Activated CD4-positive, alpha-beta T cell treated with anti-CD3 and anti-CD28 coated beads, Interleukin-2, amount 10 ng/mL, durations not matched to agents 7 days and 5 days (primary cell): ENCODE measurements at regions not wholly inside any gene's neighbourhood (a gene's known extent, or its start where the extent isn't known, plus 50 kb on each side); places are given as distances from the start of the nearest gene placed in this dataset.
"Not testable (repeated sequence)": the region's sequence is repeated elsewhere in the genome, so short reads cannot be mapped to it uniquely, and the experiment has no call there.

Experiments used
- CTCF ChIA-PET: fragments of 350-600 bp; sonication (Branson Sonifier 250); formaldehyde crosslinking; loops from one replicate; lab custom pipeline; 2021; ENCODE audit warnings: antibody characterized with exemption; lab: Charles Lee
- POLR2A ChIA-PET: fragments of 350-600 bp; sonication (Branson Sonifier 250); formaldehyde crosslinking; loops from one replicate; lab custom pipeline; 2021; ENCODE audit warnings: antibody characterized with exemption; lab: Charles Lee
- DNase-seq: peaks from one replicate; pipeline ENCODE4 v3.0.0-alpha.2; 2020
- H3K27ac Mint-ChIP-seq: one replicate; pipeline ENCODE4 v1.8.0; 2021; ENCODE audit warnings: mild to moderate bottlenecking, moderate library complexity, mixed read lengths
- H3K27me3 Mint-ChIP-seq: one replicate; pipeline ENCODE4 v1.8.0; 2021; ENCODE audit warnings: mixed read lengths
- H3K36me3 Mint-ChIP-seq: one replicate; pipeline ENCODE4 v1.8.0; 2021; ENCODE audit warnings: low read depth, mixed read lengths
- H3K4me1 Mint-ChIP-seq: one replicate; pipeline ENCODE4 v1.8.0; 2021; ENCODE audit warnings: mixed read lengths
- H3K4me3 Mint-ChIP-seq: one replicate; pipeline ENCODE4 v1.8.0; 2021; ENCODE audit warnings: mild to moderate bottlenecking, moderate library complexity, mixed read lengths
- H3K9me3 Mint-ChIP-seq: one replicate; pipeline ENCODE4 v1.8.0; 2021; ENCODE audit warnings: mixed read lengths

- ChIA-PET POLR2A (no interaction called here), CTCF (interaction anchor here (1.2 kb wide), 1 partner anchor 12 kb away, joined by 3 read pairs; no protein-coding TSS in a partner anchor)
- Mint-ChIP-seq H3K4me1 (peaks cover 15% of the 10 kb centered on the region), H3K27me3 (peaks cover 44% of the 10 kb centered on the region), H3K36me3 (peaks cover 4% of the 10 kb centered on the region), H3K27ac (no peak overlapping the region), H3K4me3 (no peak overlapping the region), H3K9me3 (no peaks in the 10 kb centered on the region)
- DNase-seq = no peak
Observed at GRCh38 chr1:100816049-100816448, 78.6 kb downstream of the EXTL2 start.

DNA sequence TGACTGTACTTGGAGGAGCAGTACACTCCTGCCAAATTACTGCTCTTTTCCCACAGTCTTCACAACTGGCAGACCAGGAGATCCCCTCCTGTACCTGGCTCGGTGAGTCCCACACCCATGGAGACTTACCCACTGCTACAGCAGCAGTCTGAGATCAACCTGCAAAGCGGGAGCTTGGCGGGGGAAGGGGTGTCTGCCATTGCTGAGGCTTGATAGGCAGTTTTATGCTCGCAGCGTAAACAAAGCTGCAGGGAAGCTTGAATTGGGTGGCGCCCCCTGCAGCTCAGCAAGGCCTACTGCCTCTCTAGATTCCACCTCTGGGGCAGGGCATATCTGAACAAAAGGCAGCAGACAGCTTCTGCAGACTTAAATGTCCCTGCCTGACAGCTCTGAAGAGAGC lies 74.4 kb downstream of the EXTL2 start:
- H3K4me1 Mint-ChIP-seq, POLR2A ChIA-PET, H3K4me3 Mint-ChIP-seq, H3K9me3 Mint-ChIP-seq, H3K36me3 Mint-ChIP-seq, DNase-seq, H3K27ac Mint-ChIP-seq: not testable (repeated sequence)
- peaks cover 42% of the 10 kb centered on the region for H3K27me3 Mint-ChIP-seq
- CTCF ChIA-PET = interaction anchor here (0.6 kb wide), 1 partner anchor 541 kb away, joined by 3 read pairs; no protein-coding TSS in a partner anchor

- H3K27ac Mint-ChIP-seq, POLR2A ChIA-PET, H3K4me1 Mint-ChIP-seq: not testable (repeated sequence)
Observed at GRCh38 chr1:100821919-100822318, 72.7 kb downstream of the EXTL2 start.

More at GRCh38 chr1:100821919-100822318, 72.7 kb downstream of the EXTL2 start:
- peaks cover 28% of the 10 kb centered on the region for H3K27me3 Mint-ChIP-seq
- CTCF ChIA-PET, H3K36me3 Mint-ChIP-seq, H3K4me3 Mint-ChIP-seq, DNase-seq, H3K9me3 Mint-ChIP-seq: not testable (repeated sequence)
